RCC 7860 (cell line): ENCODE measurements at regions not wholly inside any gene's neighbourhood (a gene's known extent, or its start where the extent isn't known, plus 50 kb on each side); places are given as distances from the start of the nearest gene placed in this dataset.

Experiments used
- DNase-seq: peaks from one replicate; pipeline ENCODE4 v3.0.0-alpha.2; 2015; ENCODE audit warnings: low spot score
- FAIRE-seq: peaks from 2 replicates; lab custom pipeline; 2012; peaks lifted over from hg19 to GRCh38; lab: Jason Lieb, UNC

GRCh38 chr2:5287558-5288334 is 404.4 kb upstream of the SOX11 start:
- FAIRE-seq, result no peak
- DNase-seq, result no peak

GRCh38 chr2:5290900-5291546 is 401.2 kb upstream of the SOX11 start:
- FAIRE-seq (no peak), DNase-seq (no peak)

- FAIRE-seq, result no peak
- no peak for DNase-seq
Observed at GRCh38 chr2:5304640-5305039, 387.5 kb upstream of the SOX11 start.

GRCh38 chr2:5315041-5315440 is 377.1 kb upstream of the SOX11 start:
- FAIRE-seq (no peak), DNase-seq (no peak)

GRCh38 chr2:5315512-5315911 is 376.7 kb upstream of the SOX11 start:
- DNase-seq (no peak), FAIRE-seq (no peak)

GRCh38 chr2:5316001-5316490 is 376.1 kb upstream of the SOX11 start:
- DNase-seq, result no peak
- no peak for FAIRE-seq

GRCh38 chr2:5319493-5319892 is 372.7 kb upstream of the SOX11 start:
- DNase-seq (no peak), FAIRE-seq (no peak)

GRCh38 chr2:5322396-5322795 is 369.8 kb upstream of the SOX11 start:
- FAIRE-seq, result no peak
- DNase-seq, result no peak

GRCh38 chr2:5325523-5325922 is 366.7 kb upstream of the SOX11 start:
- FAIRE-seq, result no peak
- DNase-seq, result no peak

GRCh38 chr2:5328826-5329225 is 363.4 kb upstream of the SOX11 start:
- FAIRE-seq (no peak), DNase-seq (no peak)

GRCh38 chr2:5329763-5330162 is 362.4 kb upstream of the SOX11 start:
- FAIRE-seq, result no peak
- DNase-seq, result no peak

- no peak for FAIRE-seq
- DNase-seq, result peak; percentile 35
Observed at GRCh38 chr2:5330961-5331360, 361.2 kb upstream of the SOX11 start.

GRCh38 chr2:5332925-5333324 is 359.3 kb upstream of the SOX11 start:
- no peak for FAIRE-seq
- no peak for DNase-seq

- FAIRE-seq, result no peak
- DNase-seq, result no peak
Observed at GRCh38 chr2:5339473-5339872, 352.7 kb upstream of the SOX11 start.

GRCh38 chr2:5343785-5344335 is 348.3 kb upstream of the SOX11 start:
- FAIRE-seq, result no peak
- DNase-seq, result no peak

- no peak for DNase-seq
- FAIRE-seq, result no peak
Observed at GRCh38 chr2:5352286-5352685, 339.9 kb upstream of the SOX11 start.

- FAIRE-seq (no peak), DNase-seq (no peak)
Observed at GRCh38 chr2:5353565-5353964, 338.6 kb upstream of the SOX11 start.

GRCh38 chr2:5359397-5359796 is 332.8 kb upstream of the SOX11 start:
- DNase-seq, result no peak
- FAIRE-seq, result no peak

GRCh38 chr2:5360081-5360480 is 332.1 kb upstream of the SOX11 start:
- no peak for DNase-seq
- FAIRE-seq, result no peak

- DNase-seq, result no peak
- FAIRE-seq, result no peak
Observed at GRCh38 chr2:5364361-5364760, 327.8 kb upstream of the SOX11 start.

GRCh38 chr2:5365871-5366461 is 326.2 kb upstream of the SOX11 start:
- FAIRE-seq (no peak), DNase-seq (peak; percentile 30)

GRCh38 chr2:5367321-5367720 is 324.9 kb upstream of the SOX11 start:
- DNase-seq (no peak), FAIRE-seq (no peak)
